Activated CD4-positive, alpha-beta T cell treated with anti-CD3 and anti-CD28 coated beads for 36 hours (primary cell): ENCODE measurements at regions not wholly inside any gene's neighbourhood (a gene's known extent, or its start where the extent isn't known, plus 50 kb on each side); places are given as distances from the start of the nearest gene placed in this dataset.

ENCODE experiments used
- ATAC-seq: fragments of 200-7000 bp; cut with Tn5 transposase; one replicate; pipeline ENCODE4 v1.10.0; 2021; ENCODE audit warnings: mild to moderate bottlenecking, moderate library complexity
- CTCF ChIA-PET: fragments of 350-600 bp; sonication (Branson Sonifier 250); formaldehyde crosslinking; loops from one replicate; lab custom pipeline; 2021; ENCODE audit warnings: antibody characterized with exemption; lab: Charles Lee
- POLR2A ChIA-PET: fragments of 350-600 bp; sonication (Branson Sonifier 250); formaldehyde crosslinking; loops from one replicate; lab custom pipeline; 2021; ENCODE audit warnings: antibody characterized with exemption, inconsistent platforms; lab: Charles Lee
- DNase-seq: peaks from one replicate; pipeline ENCODE4 v3.0.0-alpha.2; 2020
- H3K27ac Mint-ChIP-seq: one replicate; pipeline ENCODE4 v1.8.0; 2021; ENCODE audit warnings: mixed read lengths
- H3K27me3 Mint-ChIP-seq: one replicate; pipeline ENCODE4 v1.8.0; 2021; ENCODE audit warnings: mixed read lengths
- H3K36me3 Mint-ChIP-seq: one replicate; pipeline ENCODE4 v1.8.0; 2021; ENCODE audit warnings: low read depth, mixed read lengths
- H3K4me1 Mint-ChIP-seq: one replicate; pipeline ENCODE4 v1.8.0; 2021; ENCODE audit warnings: mixed read lengths
- H3K4me3 Mint-ChIP-seq: one replicate; pipeline ENCODE4 v1.8.0; 2021; ENCODE audit warnings: mild to moderate bottlenecking, moderate library complexity, mixed read lengths
- H3K9me3 Mint-ChIP-seq: one replicate; pipeline ENCODE4 v1.8.0; 2021; ENCODE audit warnings: low read depth, mixed read lengths
- intact Hi-C, 2 experiments: fragments of 100-400 bp; cut with DNase I in 1 of 2; cut with micrococcal nuclease in 1 of 2; formaldehyde crosslinking; loops; one replicate each; pipeline versions ENCODE4 v1.14.2 to v1.15.1; 2022 to 2024; cut with DNase I, micrococcal nuclease

- H3K9me3 Mint-ChIP-seq = peaks cover 57% of the 10 kb centered on the region
- no peak overlapping the region for H3K4me3 Mint-ChIP-seq
- CTCF ChIA-PET = no interaction called here
- no peaks in the 10 kb centered on the region for H3K36me3 Mint-ChIP-seq
- no peak overlapping the region for H3K27ac Mint-ChIP-seq
- intact Hi-C loops = no loop called here
- DNase-seq = no peak
- H3K4me1 Mint-ChIP-seq = no peaks in the 10 kb centered on the region
- POLR2A ChIA-PET = no interaction called here
- no peaks in the 10 kb centered on the region for H3K27me3 Mint-ChIP-seq
- no peak for ATAC-seq
Measured at GRCh38 chr16:35744084-35744483, 2284.7 kb downstream of the TP53TG3F start.

GRCh38 chr16:35744726-35745125, 2285.3 kb downstream of the TP53TG3F start:
- Mint-ChIP-seq H3K27ac (no peak overlapping the region), H3K4me1 (no peaks in the 10 kb centered on the region), H3K27me3 (no peaks in the 10 kb centered on the region), H3K4me3 (no peak overlapping the region), H3K9me3 (peaks cover 50% of the 10 kb centered on the region), H3K36me3 (no peaks in the 10 kb centered on the region)
- intact Hi-C loops = no loop called here
- ChIA-PET POLR2A (no interaction called here), CTCF (no interaction called here)
- ATAC-seq (no peak), DNase-seq (no peak)

GRCh38 chr16:35745191-35745590, 2285.8 kb downstream of the TP53TG3F start:
- CTCF ChIA-PET = no interaction called here
- intact Hi-C loops = no loop called here
- no peak for ATAC-seq

GRCh38 chr16:35745821-35746248, 2286.4 kb downstream of the TP53TG3F start:
- no peak overlapping the region for H3K4me3 Mint-ChIP-seq
- no peaks in the 10 kb centered on the region for H3K36me3 Mint-ChIP-seq
- no peak for DNase-seq
- ATAC-seq = no peak
- H3K9me3 Mint-ChIP-seq = peaks cover 41% of the 10 kb centered on the region
- ChIA-PET CTCF (no interaction called here), POLR2A (no interaction called here)
- no peaks in the 10 kb centered on the region for H3K27me3 Mint-ChIP-seq
- H3K27ac Mint-ChIP-seq = no peak overlapping the region
- no peaks in the 10 kb centered on the region for H3K4me1 Mint-ChIP-seq
- intact Hi-C loops = no loop called here

More at GRCh38 chr16:35745191-35745590, 2285.8 kb downstream of the TP53TG3F start:
- H3K9me3 Mint-ChIP-seq = peaks cover 47% of the 10 kb centered on the region
- no peaks in the 10 kb centered on the region for H3K27me3 Mint-ChIP-seq
- no peak overlapping the region for H3K27ac Mint-ChIP-seq
- no peak for DNase-seq
- H3K4me1 Mint-ChIP-seq = no peaks in the 10 kb centered on the region
- H3K36me3 Mint-ChIP-seq = no peaks in the 10 kb centered on the region
- no peak overlapping the region for H3K4me3 Mint-ChIP-seq
- POLR2A ChIA-PET = no interaction called here

GRCh38 chr16:35746281-35746962, 2287.0 kb downstream of the TP53TG3F start:
- POLR2A ChIA-PET = no interaction called here
- CTCF ChIA-PET = no interaction called here
- intact Hi-C loops = no loop called here
- no peak overlapping the region for H3K4me3 Mint-ChIP-seq
- ATAC-seq = no peak
- H3K27me3 Mint-ChIP-seq = no peaks in the 10 kb centered on the region
- no peak overlapping the region for H3K27ac Mint-ChIP-seq
- no peaks in the 10 kb centered on the region for H3K36me3 Mint-ChIP-seq
- no peaks in the 10 kb centered on the region for H3K4me1 Mint-ChIP-seq
- peaks cover 36% of the 10 kb centered on the region for H3K9me3 Mint-ChIP-seq
- no peak for DNase-seq

GRCh38 chr16:35746963-35747657, 2287.7 kb downstream of the TP53TG3F start:
- peaks cover 29% of the 10 kb centered on the region for H3K9me3 Mint-ChIP-seq
- H3K36me3 Mint-ChIP-seq = no peaks in the 10 kb centered on the region
- intact Hi-C loops = no loop called here
- H3K27ac Mint-ChIP-seq = no peak overlapping the region
- ATAC-seq (no peak), DNase-seq (no peak)
- H3K4me1 Mint-ChIP-seq = no peaks in the 10 kb centered on the region
- H3K4me3 Mint-ChIP-seq = no peak overlapping the region
- H3K27me3 Mint-ChIP-seq = no peaks in the 10 kb centered on the region
- ChIA-PET POLR2A (no interaction called here), CTCF (no interaction called here)

GRCh38 chr16:35747658-35748455, 2288.4 kb downstream of the TP53TG3F start:
- no peak overlapping the region for H3K27ac Mint-ChIP-seq
- no peaks in the 10 kb centered on the region for H3K27me3 Mint-ChIP-seq
- no peak for ATAC-seq
- H3K4me3 Mint-ChIP-seq = no peak overlapping the region
- POLR2A ChIA-PET = no interaction called here
- no peaks in the 10 kb centered on the region for H3K4me1 Mint-ChIP-seq
- H3K9me3 Mint-ChIP-seq = peaks cover 22% of the 10 kb centered on the region
- intact Hi-C loops = no loop called here
- H3K36me3 Mint-ChIP-seq = no peaks in the 10 kb centered on the region
- DNase-seq = no peak
- CTCF ChIA-PET = no interaction called here

- H3K36me3 Mint-ChIP-seq = no peaks in the 10 kb centered on the region
- DNase-seq (no peak), ATAC-seq (no peak)
- H3K27me3 Mint-ChIP-seq = no peaks in the 10 kb centered on the region
- no peak overlapping the region for H3K27ac Mint-ChIP-seq
- H3K4me3 Mint-ChIP-seq = no peak overlapping the region
- H3K9me3 Mint-ChIP-seq = peaks cover 20% of the 10 kb centered on the region
- POLR2A ChIA-PET = no interaction called here
- no peaks in the 10 kb centered on the region for H3K4me1 Mint-ChIP-seq
- CTCF ChIA-PET = no interaction called here
- intact Hi-C loops = no loop called here
Measured at GRCh38 chr16:35748621-35749252, 2289.3 kb downstream of the TP53TG3F start.

- no peaks in the 10 kb centered on the region for H3K36me3 Mint-ChIP-seq
- ChIA-PET POLR2A (no interaction called here), CTCF (no interaction called here)
- no peaks in the 10 kb centered on the region for H3K27me3 Mint-ChIP-seq
- no peaks in the 10 kb centered on the region for H3K4me1 Mint-ChIP-seq
- H3K4me3 Mint-ChIP-seq = no peak overlapping the region
- no peak overlapping the region for H3K27ac Mint-ChIP-seq
- intact Hi-C loops = no loop called here
- DNase-seq (no peak), ATAC-seq (no peak)
- H3K9me3 Mint-ChIP-seq = peaks cover 13% of the 10 kb centered on the region
Measured at GRCh38 chr16:35749253-35750141, 2290.1 kb downstream of the TP53TG3F start.

- Mint-ChIP-seq H3K36me3 (peaks cover 1% of the 10 kb centered on the region), H3K4me1 (no peaks in the 10 kb centered on the region), H3K4me3 (no peak overlapping the region), H3K27ac (no peak overlapping the region), H3K9me3 (peaks cover 9% of the 10 kb centered on the region), H3K27me3 (no peaks in the 10 kb centered on the region)
- POLR2A ChIA-PET = no interaction called here
- CTCF ChIA-PET = no interaction called here
- ATAC-seq (no peak), DNase-seq (no peak)
- intact Hi-C loops = no loop called here
Measured at GRCh38 chr16:35750157-35750689, 2290.8 kb downstream of the TP53TG3F start.

- peaks cover 9% of the 10 kb centered on the region for H3K9me3 Mint-ChIP-seq
- no peak overlapping the region for H3K27ac Mint-ChIP-seq
- ATAC-seq (no peak), DNase-seq (no peak)
- H3K36me3 Mint-ChIP-seq = peaks cover 1% of the 10 kb centered on the region
- POLR2A ChIA-PET = no interaction called here
- H3K27me3 Mint-ChIP-seq = no peaks in the 10 kb centered on the region
- no peak overlapping the region for H3K4me3 Mint-ChIP-seq
- H3K4me1 Mint-ChIP-seq = no peaks in the 10 kb centered on the region
- CTCF ChIA-PET = no interaction called here
- intact Hi-C loops = no loop called here
Measured at GRCh38 chr16:35750701-35751104, 2291.3 kb downstream of the TP53TG3F start.
